Breast epithelium (tissue), 4 donors: ENCODE measurements at regions not wholly inside any gene's neighbourhood (a gene's known extent, or its start where the extent isn't known, plus 50 kb on each side); places are given as distances from the start of the nearest gene placed in this dataset.
"Not testable (repeated sequence)": the region's sequence is repeated elsewhere in the genome, so short reads cannot be mapped to it uniquely, and the experiment has no call there.

ENCODE experiments used
- DNase-seq, 2 donors: peaks; one replicate each; pipeline ENCODE4 v3.0.0-alpha.2; 2019; ENCODE audit warnings: low spot score in 2 of 2
- H3K27ac ChIP-seq, 2 donors: fragments of 200-600 bp; sonication (generic) in 1 of 2; one replicate each; pipeline ENCODE4 v1.5.1; 2016 to 2019; ENCODE audit warnings: mild to moderate bottlenecking in 1 of 2
- H3K27me3 ChIP-seq, 2 donors: fragments of 200-600 bp; sonication (generic) in 1 of 2; one replicate each; pipeline versions ENCODE4 v1.5.1 to v1.6.0; 2017 to 2019; ENCODE audit warnings: control low read depth in 1 of 2, mild to moderate bottlenecking in 1 of 2
- H3K36me3 ChIP-seq: fragments of 200-600 bp; one replicate; pipeline ENCODE4 v1.5.1; 2019
- H3K4me1 ChIP-seq, 2 donors: fragments of 200-600 bp; sonication (generic); one replicate each; pipeline ENCODE4 v1.5.1; 2016 to 2019; ENCODE audit warnings: control low read depth in 1 of 2
- H3K4me3 ChIP-seq, 3 donors: fragments of 200-600 bp; sonication (generic); 1 replicate in 2 of 3; 2 replicates in 1 of 3; pipeline ENCODE4 v1.5.1; 2016 to 2019; ENCODE audit warnings: mild to moderate bottlenecking in 3 of 3, moderate library complexity in 2 of 3
- H3K9me3 ChIP-seq, 2 donors: fragments of 200-600 bp; sonication (generic) in 1 of 2; one replicate each; pipeline ENCODE4 v1.5.1; 2016 to 2019; ENCODE audit warnings: control low read depth in 1 of 2
- POLR2A ChIP-seq: fragments of 450-650 bp; IDR thresholded peaks from one replicate; pipeline ENCODE4 v1.6.1; 2016; ENCODE audit warnings: antibody characterized with exemption, mild to moderate bottlenecking, moderate library complexity
- POLR2AphosphoS5 ChIP-seq, 3 donors: sonication (generic); formaldehyde crosslinking; IDR thresholded peaks; one replicate each; pipeline ENCODE4 v1.6.1; 2017; ENCODE audit warnings: antibody characterized with exemption in 3 of 3
- intact Hi-C: fragments of 100-400 bp; cut with DNase I; formaldehyde crosslinking; loops from one replicate; pipeline ENCODE4 v1.15.1; 2023; ENCODE audit warnings: low total_unique reads
- TF ChIP-seq, protein P1 (sequence below), 3 donors: fragments of 450-650 bp; IDR thresholded peaks; one replicate each; pipeline ENCODE4 v1.5.1; 2016 to 2017; ENCODE audit warnings: antibody characterized with exemption in 3 of 3, mild to moderate bottlenecking in 3 of 3, moderate library complexity in 3 of 3

GRCh38 chr2:210863283-210863682 is 306.9 kb downstream of the CPS1 start:
- no peaks in the 10 kb centered on the region for H3K27me3 ChIP-seq
- no peak for DNase-seq
- H3K9me3 ChIP-seq: no peaks in the 10 kb centered on the region
- H3K36me3 ChIP-seq: no peaks in the 10 kb centered on the region
- no peak overlapping the region for H3K27ac ChIP-seq
- H3K4me3 ChIP-seq: no peak overlapping the region
- TF ChIP-seq, protein P1, sequence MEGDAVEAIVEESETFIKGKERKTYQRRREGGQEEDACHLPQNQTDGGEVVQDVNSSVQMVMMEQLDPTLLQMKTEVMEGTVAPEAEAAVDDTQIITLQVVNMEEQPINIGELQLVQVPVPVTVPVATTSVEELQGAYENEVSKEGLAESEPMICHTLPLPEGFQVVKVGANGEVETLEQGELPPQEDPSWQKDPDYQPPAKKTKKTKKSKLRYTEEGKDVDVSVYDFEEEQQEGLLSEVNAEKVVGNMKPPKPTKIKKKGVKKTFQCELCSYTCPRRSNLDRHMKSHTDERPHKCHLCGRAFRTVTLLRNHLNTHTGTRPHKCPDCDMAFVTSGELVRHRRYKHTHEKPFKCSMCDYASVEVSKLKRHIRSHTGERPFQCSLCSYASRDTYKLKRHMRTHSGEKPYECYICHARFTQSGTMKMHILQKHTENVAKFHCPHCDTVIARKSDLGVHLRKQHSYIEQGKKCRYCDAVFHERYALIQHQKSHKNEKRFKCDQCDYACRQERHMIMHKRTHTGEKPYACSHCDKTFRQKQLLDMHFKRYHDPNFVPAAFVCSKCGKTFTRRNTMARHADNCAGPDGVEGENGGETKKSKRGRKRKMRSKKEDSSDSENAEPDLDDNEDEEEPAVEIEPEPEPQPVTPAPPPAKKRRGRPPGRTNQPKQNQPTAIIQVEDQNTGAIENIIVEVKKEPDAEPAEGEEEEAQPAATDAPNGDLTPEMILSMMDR (IDR thresholded peaks at IDR 0.05): no peak
- TF ChIP-seq POLR2AphosphoS5 (IDR thresholded peaks at IDR 0.05): no peak
- TF ChIP-seq POLR2A: no peak
- intact Hi-C loops: no loop called here
- no peaks in the 10 kb centered on the region for H3K4me1 ChIP-seq

DNA sequence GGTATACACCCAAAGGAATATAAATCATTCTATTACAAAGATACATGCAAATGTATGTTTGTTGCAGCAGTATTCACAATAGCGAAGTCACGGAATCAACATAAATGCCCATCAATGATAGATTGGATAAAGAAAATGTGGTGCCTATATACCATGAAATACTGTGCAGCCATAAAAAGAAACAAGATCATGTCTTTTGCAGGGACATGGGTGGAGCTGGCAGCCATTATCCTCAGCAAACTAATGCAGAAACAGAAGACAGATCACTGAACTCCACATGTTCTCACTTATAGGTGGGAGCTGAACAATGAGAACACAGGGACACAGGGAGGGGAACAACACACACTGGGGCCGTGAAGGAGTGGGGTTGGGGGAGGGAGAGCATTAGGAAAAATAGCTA is 315.2 kb downstream of the CPS1 start:
- H3K4me1 ChIP-seq, H3K9me3 ChIP-seq, intact Hi-C loops, H3K4me3 ChIP-seq, DNase-seq, H3K27me3 ChIP-seq, H3K36me3 ChIP-seq, H3K27ac ChIP-seq: not testable (repeated sequence)

DNA sequence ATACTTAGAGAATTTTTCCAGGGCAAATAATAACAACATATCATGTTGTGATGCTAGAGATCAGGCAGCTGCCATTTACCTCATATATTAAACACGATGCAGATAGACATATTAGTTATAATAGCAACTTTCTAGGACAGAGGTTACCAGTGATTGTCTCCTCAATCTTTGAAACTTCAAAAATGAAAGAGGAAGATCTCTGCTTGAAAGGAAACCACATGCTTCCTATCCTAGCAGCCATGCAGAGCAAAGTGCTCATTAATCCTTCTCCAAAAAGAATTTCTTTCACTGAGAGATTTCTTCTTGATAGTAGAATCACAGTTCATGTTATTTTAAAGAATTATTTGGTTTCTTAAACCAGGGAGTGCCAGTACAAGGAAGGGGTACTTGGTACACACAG is 317.2 kb downstream of the CPS1 start:
- H3K36me3 ChIP-seq: no peaks in the 10 kb centered on the region
- no peak for TF ChIP-seq POLR2AphosphoS5 (IDR thresholded peaks at IDR 0.05)
- no peak for TF ChIP-seq POLR2A
- TF ChIP-seq, protein P1 (IDR thresholded peaks at IDR 0.05): no peak
- intact Hi-C loops: no loop called here
- no peak overlapping the region for H3K27ac ChIP-seq
- no peak for DNase-seq
- H3K27me3 ChIP-seq: no peaks in the 10 kb centered on the region
- no peaks in the 10 kb centered on the region for H3K4me1 ChIP-seq
- H3K9me3 ChIP-seq: no peaks in the 10 kb centered on the region
- no peak overlapping the region for H3K4me3 ChIP-seq

- DNase-seq: no peak
- Histone ChIP-seq H3K36me3 (no peaks in the 10 kb centered on the region), H3K4me1 (no peaks in the 10 kb centered on the region), H3K27ac (no peak overlapping the region), H3K9me3 (no peaks in the 10 kb centered on the region), H3K27me3 (no peaks in the 10 kb centered on the region), H3K4me3 (no peak overlapping the region)
- TF ChIP-seq, protein P1 (IDR thresholded peaks at IDR 0.05): no peak
- TF ChIP-seq POLR2A (no peak), POLR2AphosphoS5 (IDR thresholded peaks at IDR 0.05) (no peak)
- intact Hi-C loops: no loop called here
These were observed 327.8 kb downstream of the CPS1 start for GRCh38 chr2:210884227-210884626.

- TF ChIP-seq POLR2A: no peak
- no peaks in the 10 kb centered on the region for H3K4me1 ChIP-seq
- peaks cover 0 to 6% of the 10 kb centered on the region in 2 donors for H3K9me3 ChIP-seq
- H3K27me3 ChIP-seq: no peaks in the 10 kb centered on the region
- no peak overlapping the region for H3K27ac ChIP-seq
- DNase-seq: no peak
- H3K4me3 ChIP-seq: no peak overlapping the region
- intact Hi-C loops: no loop called here
- H3K36me3 ChIP-seq: no peaks in the 10 kb centered on the region
These were observed 331.6 kb downstream of the CPS1 start for GRCh38 chr2:210888035-210888434.

GRCh38 chr2:210895132-210895531 is 338.7 kb downstream of the CPS1 start:
- intact Hi-C loops: no loop called here
- no peak for TF ChIP-seq POLR2AphosphoS5 (IDR thresholded peaks at IDR 0.05)
- TF ChIP-seq, protein P1 (IDR thresholded peaks at IDR 0.05): no peak
- TF ChIP-seq POLR2A: no peak
- Histone ChIP-seq H3K9me3 (peaks cover 0 to 6% of the 10 kb centered on the region in 2 donors), H3K27me3 (no peaks in the 10 kb centered on the region), H3K27ac (no peak overlapping the region), H3K36me3 (no peaks in the 10 kb centered on the region), H3K4me3 (no peak overlapping the region), H3K4me1 (no peaks in the 10 kb centered on the region)
- DNase-seq: no peak
